Right lobe of liver (tissue), 4 donors: ENCODE measurements at regions not wholly inside any gene's neighbourhood (a gene's known extent, or its start where the extent isn't known, plus 50 kb on each side); places are given as distances from the start of the nearest gene placed in this dataset.

ENCODE experiments used
- POLR2A ChIP-seq: fragments of 450-650 bp; IDR thresholded peaks from one replicate; pipeline ENCODE4 v1.6.1; 2017; ENCODE audit warnings: antibody characterized with exemption, mild to moderate bottlenecking
- TF ChIP-seq, protein P1 (sequence below), 4 donors: fragments of 200-600 bp in 3 of 4; fragments of 450-650 bp in 1 of 4; IDR thresholded peaks; one replicate each; pipeline versions ENCODE4 v1.5.1 to v1.8.0; 2016 to 2022; ENCODE audit warnings: antibody characterized with exemption in 4 of 4, mild to moderate bottlenecking in 2 of 4
- donor health status: DM: no; HTN: no; CAD: no.
- donor health status: DM: no; HTN: no; CAD: no.
- donor health status: DM: no; HTN: yes; CAD: no.

DNA sequence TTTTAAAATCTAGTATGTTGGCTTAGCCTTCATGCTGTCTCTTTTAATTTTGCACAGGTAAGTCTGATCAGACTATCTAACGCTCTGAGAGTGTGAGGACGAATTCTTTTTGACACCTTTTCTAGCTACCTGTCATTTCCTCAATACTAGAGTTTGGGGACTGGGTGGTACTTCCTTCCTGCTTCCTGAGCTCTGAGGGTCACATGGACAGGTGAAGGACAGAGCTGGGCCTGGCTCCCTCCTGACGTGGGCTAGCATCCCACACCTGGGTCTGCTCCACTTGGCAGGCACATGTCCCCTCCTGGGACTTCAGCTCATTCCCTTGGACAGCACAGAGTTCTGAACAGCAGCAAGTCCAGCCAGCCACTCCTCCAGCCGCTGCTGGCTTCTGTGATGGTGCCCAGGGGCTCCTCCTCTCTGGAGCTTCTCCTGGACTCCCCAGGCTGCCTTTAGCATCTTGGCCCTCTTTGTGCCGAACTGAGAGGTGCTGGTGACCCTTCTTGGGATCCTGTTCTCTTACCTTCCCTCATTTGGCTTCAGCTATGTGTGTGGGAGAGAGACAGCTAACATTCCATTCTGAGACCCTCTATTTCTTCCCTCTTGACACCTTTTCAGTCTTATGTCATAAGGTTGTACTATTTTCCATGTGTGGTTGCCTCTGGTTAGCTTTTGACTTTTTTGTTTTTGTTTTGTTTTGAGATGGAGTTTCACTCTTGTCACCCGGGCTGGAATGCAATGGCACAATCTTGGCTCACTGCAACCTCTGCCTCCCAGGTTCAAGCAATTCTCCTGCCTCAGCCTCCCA is 106.9 kb downstream of the B3GNT2 start:
- TF ChIP-seq, protein P1, sequence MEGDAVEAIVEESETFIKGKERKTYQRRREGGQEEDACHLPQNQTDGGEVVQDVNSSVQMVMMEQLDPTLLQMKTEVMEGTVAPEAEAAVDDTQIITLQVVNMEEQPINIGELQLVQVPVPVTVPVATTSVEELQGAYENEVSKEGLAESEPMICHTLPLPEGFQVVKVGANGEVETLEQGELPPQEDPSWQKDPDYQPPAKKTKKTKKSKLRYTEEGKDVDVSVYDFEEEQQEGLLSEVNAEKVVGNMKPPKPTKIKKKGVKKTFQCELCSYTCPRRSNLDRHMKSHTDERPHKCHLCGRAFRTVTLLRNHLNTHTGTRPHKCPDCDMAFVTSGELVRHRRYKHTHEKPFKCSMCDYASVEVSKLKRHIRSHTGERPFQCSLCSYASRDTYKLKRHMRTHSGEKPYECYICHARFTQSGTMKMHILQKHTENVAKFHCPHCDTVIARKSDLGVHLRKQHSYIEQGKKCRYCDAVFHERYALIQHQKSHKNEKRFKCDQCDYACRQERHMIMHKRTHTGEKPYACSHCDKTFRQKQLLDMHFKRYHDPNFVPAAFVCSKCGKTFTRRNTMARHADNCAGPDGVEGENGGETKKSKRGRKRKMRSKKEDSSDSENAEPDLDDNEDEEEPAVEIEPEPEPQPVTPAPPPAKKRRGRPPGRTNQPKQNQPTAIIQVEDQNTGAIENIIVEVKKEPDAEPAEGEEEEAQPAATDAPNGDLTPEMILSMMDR (IDR thresholded peaks at IDR 0.05): no peak
- no peak for TF ChIP-seq POLR2A
